ENCODE measurements at regions not wholly inside any gene's neighbourhood (a gene's known extent, or its start where the extent isn't known, plus 50 kb on each side); places are given as distances from the start of the nearest gene placed in this dataset.

DNA sequence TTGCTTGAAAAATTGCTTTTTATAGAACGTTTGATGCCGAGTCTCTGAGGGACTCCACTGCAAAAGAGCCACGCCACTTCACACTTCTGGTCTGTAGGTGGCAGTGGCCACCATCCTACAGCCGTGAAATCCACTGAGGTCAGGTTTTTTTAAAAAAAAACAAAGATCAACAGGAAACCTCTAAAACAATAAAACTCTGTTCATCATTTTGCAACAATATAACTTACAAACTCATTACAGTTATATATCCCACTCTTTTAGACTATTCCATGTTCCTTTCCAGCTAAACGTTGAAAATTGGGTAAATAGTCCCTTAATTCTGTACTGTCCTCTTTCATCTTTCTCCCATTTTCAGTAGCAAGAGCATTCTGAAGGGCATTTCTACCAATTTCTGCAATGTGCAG lies 64.6 kb upstream of the FMN2 start:
- no peaks in the 10 kb centered on the region for H3K36me3 ChIP-seq (ENCODE audit: insufficient read depth)
- Mint-ChIP-seq H3K27ac (no peak overlapping the region), H3K36me3 (ENCODE audit: low read depth) (no peaks in the 10 kb centered on the region), H3K4me3 (no peak overlapping the region), H3K27me3 (ENCODE audit: insufficient read depth, low read depth, poor library complexity) (peaks cover 3% of the 10 kb centered on the region), H3K9me3 (no peaks in the 10 kb centered on the region), H3K4me1 (peaks cover 14% of the 10 kb centered on the region; the same call in 2 of the 3 replicates)
- H3K4me2 ChIP-seq: no peak overlapping the region
- no peak overlapping the region for H3K4me3 ChIP-seq
- TF ChIP-seq CTCF (conservative IDR thresholded peaks at IDR 0.05; ENCODE audit: low read depth in 2 of 2) (peak; percentile 93 to 99), EZH2 (IDR thresholded peaks at IDR 0.05; ENCODE audit: low read depth, unreplicated experiment) (no peak)
- DNase-seq (ENCODE audit: low spot score) (peak; percentile 75), ATAC-seq (peak; percentile 70)
- peaks cover 7% of the 10 kb centered on the region; the same call in 1 of the 2 replicates for H3K4me1 ChIP-seq (ENCODE audit: insufficient read depth)
- H4K20me1 ChIP-seq (replicated peaks; ENCODE audit: insufficient read depth): no peaks in the 10 kb centered on the region
- no peaks in the 10 kb centered on the region for H3F3A ChIP-seq (replicated peaks; ENCODE audit: low read depth)
- H3K27ac ChIP-seq (ENCODE audit: low read depth): no peak overlapping the region
- H3K27me3 ChIP-seq (ENCODE audit: insufficient read depth): no peaks in the 10 kb centered on the region
- no peak overlapping the region for H2AFZ ChIP-seq
- no peaks in the 10 kb centered on the region for H3K9me2 ChIP-seq (ENCODE audit: insufficient read depth)
- H3K79me2 ChIP-seq (replicated peaks; ENCODE audit: insufficient read depth): no peaks in the 10 kb centered on the region

GRCh38 chr1:240029418-240029817 lies 62.3 kb upstream of the FMN2 start:
- DNase-seq (ENCODE audit: low spot score) (peak; percentile 6), ATAC-seq (no peak)
- Histone ChIP-seq H3K79me2 (replicated peaks; ENCODE audit: insufficient read depth) (no peaks in the 10 kb centered on the region), H3K27ac (ENCODE audit: low read depth) (no peak overlapping the region), H3F3A (replicated peaks; ENCODE audit: low read depth) (no peaks in the 10 kb centered on the region), H3K9me2 (ENCODE audit: insufficient read depth) (no peaks in the 10 kb centered on the region), H3K4me2 (no peak overlapping the region), H2AFZ (peak overlapping the region; percentile 28; the same call in 1 of the 2 replicates), H3K36me3 (ENCODE audit: insufficient read depth) (no peaks in the 10 kb centered on the region), H3K27me3 (ENCODE audit: insufficient read depth) (no peaks in the 10 kb centered on the region), H4K20me1 (replicated peaks; ENCODE audit: insufficient read depth) (no peaks in the 10 kb centered on the region), H3K4me1 (ENCODE audit: insufficient read depth) (peaks cover 7% of the 10 kb centered on the region; the same call in 1 of the 2 replicates), H3K4me3 (no peak overlapping the region)
- no peaks in the 10 kb centered on the region for H3K36me3 Mint-ChIP-seq (ENCODE audit: low read depth)
- H3K4me1 Mint-ChIP-seq: peaks cover 21% of the 10 kb centered on the region; the same call in 2 of the 3 replicates
- H3K27me3 Mint-ChIP-seq (ENCODE audit: insufficient read depth, low read depth, poor library complexity): peaks cover 3% of the 10 kb centered on the region
- no peak overlapping the region for H3K27ac Mint-ChIP-seq
- no peak overlapping the region for H3K4me3 Mint-ChIP-seq
- H3K9me3 Mint-ChIP-seq: no peaks in the 10 kb centered on the region
- TF ChIP-seq POLR2AphosphoS5 (IDR thresholded peaks at IDR 0.05; ENCODE audit: low read depth): no peak
- TF ChIP-seq EZH2 (IDR thresholded peaks at IDR 0.05; ENCODE audit: low read depth, unreplicated experiment): no peak
- no peak for TF ChIP-seq ZNF114 (CRISPR knock-in tag; IDR thresholded peaks at IDR 0.05)
- no peak for TF ChIP-seq EZH2phosphoT487 (IDR thresholded peaks at IDR 0.05; ENCODE audit: unreplicated experiment)
- no peak for TF ChIP-seq ZNF331 (CRISPR knock-in tag; IDR thresholded peaks at IDR 0.05; ENCODE audit: low read depth)
- no peak for TF ChIP-seq CREB1 (CRISPR knock-in tag; IDR thresholded peaks at IDR 0.05; ENCODE audit: low read depth)
- TF ChIP-seq JUNB (IDR thresholded peaks at IDR 0.05; ENCODE audit: unreplicated experiment): no peak
- TF ChIP-seq REST (IDR thresholded peaks at IDR 0.05; ENCODE audit: unreplicated experiment): no peak
- no peak for TF ChIP-seq CTCF (conservative IDR thresholded peaks at IDR 0.05; ENCODE audit: low read depth in 2 of 2)
- TF ChIP-seq STAT1 (IDR thresholded peaks at IDR 0.05; ENCODE audit: unreplicated experiment): no peak
- TF ChIP-seq NANOG (IDR thresholded peaks at IDR 0.05; ENCODE audit: borderline replicate concordance): no peak
- TF ChIP-seq, protein P1, sequence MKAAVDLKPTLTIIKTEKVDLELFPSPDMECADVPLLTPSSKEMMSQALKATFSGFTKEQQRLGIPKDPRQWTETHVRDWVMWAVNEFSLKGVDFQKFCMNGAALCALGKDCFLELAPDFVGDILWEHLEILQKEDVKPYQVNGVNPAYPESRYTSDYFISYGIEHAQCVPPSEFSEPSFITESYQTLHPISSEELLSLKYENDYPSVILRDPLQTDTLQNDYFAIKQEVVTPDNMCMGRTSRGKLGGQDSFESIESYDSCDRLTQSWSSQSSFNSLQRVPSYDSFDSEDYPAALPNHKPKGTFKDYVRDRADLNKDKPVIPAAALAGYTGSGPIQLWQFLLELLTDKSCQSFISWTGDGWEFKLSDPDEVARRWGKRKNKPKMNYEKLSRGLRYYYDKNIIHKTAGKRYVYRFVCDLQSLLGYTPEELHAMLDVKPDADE (IDR thresholded peaks at IDR 0.05): no peak

All from GM23338 (cell line).